PC-9 (cell line): ENCODE measurements at regions not wholly inside any gene's neighbourhood (a gene's known extent, or its start where the extent isn't known, plus 50 kb on each side); places are given as distances from the start of the nearest gene placed in this dataset.

ENCODE experiments used
- BruUV-seq: library from RNA; stranded (reverse); fragments of 400-500 nt; replicated peaks from 2 replicates; lab custom pipeline; 2021; lab: Mats Ljungman, UMichigan
- CTCF ChIA-PET: fragments of 300-600 bp; sonication (Branson Sonifier 250); formaldehyde crosslinking; loops from one replicate; lab custom pipeline; 2022; ENCODE audit warnings: antibody characterized with exemption; lab: Charles Lee
- POLR2A ChIA-PET: fragments of 300-600 bp; sonication (Branson Sonifier 250); formaldehyde crosslinking; loops from one replicate; lab custom pipeline; 2022; ENCODE audit warnings: antibody characterized with exemption; ENCODE audit not compliant: unreplicated experiment; lab: Charles Lee
- DNase-seq, 2 experiments: peaks; one replicate each; pipeline versions ENCODE4 v3.0.0 to v3.0.0-alpha.2; 2015 to 2022; ENCODE audit warnings: mixed read lengths in 1 of 2
- H2AFZ ChIP-seq: fragments of 200-600 bp; sonication (generic); 2 replicates; pipeline ENCODE4 v1.8.1; 2017; ENCODE audit warnings: antibody characterized with exemption
- H3F3A ChIP-seq: fragments of 200-600 bp; sonication (generic); 2 replicates; pipeline ENCODE4 v1.8.1; 2017; ENCODE audit warnings: antibody characterized with exemption, mild to moderate bottlenecking, low read depth; ENCODE audit not compliant: insufficient read depth
- H3K27ac ChIP-seq: fragments of 200-600 bp; sonication (generic); 2 replicates; pipeline ENCODE4 v1.6.1; 2016; ENCODE audit warnings: mixed run types
- H3K27me3 ChIP-seq: fragments of 200-600 bp; sonication (generic); 2 replicates; pipeline ENCODE4 v1.6.1; 2016; ENCODE audit warnings: low read depth, mixed run types; ENCODE audit not compliant: insufficient read depth
- H3K36me3 ChIP-seq: fragments of 200-600 bp; sonication (generic); 2 replicates; pipeline ENCODE4 v1.6.1; 2016; ENCODE audit warnings: low read depth, mixed run types
- H3K4me1 ChIP-seq: fragments of 200-600 bp; sonication (generic); replicated peaks from 2 replicates; pipeline ENCODE4 v1.6.1; 2016; ENCODE audit warnings: mixed run types; ENCODE audit not compliant: insufficient read depth
- H3K4me2 ChIP-seq: fragments of 200-600 bp; sonication (generic); 2 replicates; pipeline ENCODE4 v1.6.1; 2017; ENCODE audit warnings: mixed run types
- H3K4me3 ChIP-seq: fragments of 200-600 bp; sonication (generic); 2 replicates; pipeline ENCODE4 v1.6.1; 2016; ENCODE audit warnings: mixed run types
- H3K79me2 ChIP-seq: fragments of 200-600 bp; sonication (generic); 2 replicates; pipeline ENCODE4 v1.6.1; 2017; ENCODE audit warnings: low read depth, mixed run types
- H3K9me2 ChIP-seq: fragments of 200-600 bp; sonication (generic); 2 replicates; pipeline ENCODE4 v1.8.1; 2017; ENCODE audit warnings: mild to moderate bottlenecking; ENCODE audit not compliant: insufficient read depth
- H3K9me3 ChIP-seq: fragments of 200-600 bp; sonication (generic); 2 replicates; pipeline ENCODE4 v1.8.1; 2016; ENCODE audit warnings: low read depth; ENCODE audit not compliant: insufficient read depth
- H4K20me1 ChIP-seq: fragments of 200-600 bp; sonication (generic); 2 replicates; pipeline ENCODE4 v1.8.1; 2017; ENCODE audit not compliant: insufficient read depth
- EZH2 ChIP-seq: fragments of 200-600 bp; sonication (generic); IDR thresholded peaks from 2 replicates; pipeline ENCODE4 v1.8.0; 2017; ENCODE audit warnings: antibody characterized with exemption, low read depth
- intact Hi-C: fragments of 100-400 bp; cut with micrococcal nuclease; formaldehyde crosslinking; loops from one replicate; pipeline ENCODE4 v1.10.0; 2022; ENCODE audit not compliant: unreplicated experiment
- TF ChIP-seq, protein P1 (sequence below): fragments of 200-600 bp; sonication (generic); conservative IDR thresholded peaks from 2 replicates; pipeline ENCODE4 v1.6.1; 2017; ENCODE audit warnings: mixed run types, antibody characterized with exemption, mild to moderate bottlenecking, moderate library complexity

GRCh38 chr6:21442874-21443273 lies 150.7 kb upstream of the SOX4 start:
- no peaks in the 10 kb centered on the region for H3K9me3 ChIP-seq
- no peaks in the 10 kb centered on the region; the same call in 1 of the 2 replicates for H3K9me2 ChIP-seq
- ChIA-PET POLR2A (no interaction called here), CTCF (no interaction called here)
- no peak overlapping the region for H3K4me3 ChIP-seq
- DNase-seq = no peak
- no peaks in the 10 kb centered on the region for H3K4me1 ChIP-seq
- H4K20me1 ChIP-seq = no peaks in the 10 kb centered on the region
- no peak for TF ChIP-seq EZH2
- TF ChIP-seq, protein P1, sequence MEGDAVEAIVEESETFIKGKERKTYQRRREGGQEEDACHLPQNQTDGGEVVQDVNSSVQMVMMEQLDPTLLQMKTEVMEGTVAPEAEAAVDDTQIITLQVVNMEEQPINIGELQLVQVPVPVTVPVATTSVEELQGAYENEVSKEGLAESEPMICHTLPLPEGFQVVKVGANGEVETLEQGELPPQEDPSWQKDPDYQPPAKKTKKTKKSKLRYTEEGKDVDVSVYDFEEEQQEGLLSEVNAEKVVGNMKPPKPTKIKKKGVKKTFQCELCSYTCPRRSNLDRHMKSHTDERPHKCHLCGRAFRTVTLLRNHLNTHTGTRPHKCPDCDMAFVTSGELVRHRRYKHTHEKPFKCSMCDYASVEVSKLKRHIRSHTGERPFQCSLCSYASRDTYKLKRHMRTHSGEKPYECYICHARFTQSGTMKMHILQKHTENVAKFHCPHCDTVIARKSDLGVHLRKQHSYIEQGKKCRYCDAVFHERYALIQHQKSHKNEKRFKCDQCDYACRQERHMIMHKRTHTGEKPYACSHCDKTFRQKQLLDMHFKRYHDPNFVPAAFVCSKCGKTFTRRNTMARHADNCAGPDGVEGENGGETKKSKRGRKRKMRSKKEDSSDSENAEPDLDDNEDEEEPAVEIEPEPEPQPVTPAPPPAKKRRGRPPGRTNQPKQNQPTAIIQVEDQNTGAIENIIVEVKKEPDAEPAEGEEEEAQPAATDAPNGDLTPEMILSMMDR = no peak
- no peaks in the 10 kb centered on the region for H3K27me3 ChIP-seq
- H3F3A ChIP-seq = no peaks in the 10 kb centered on the region
- no TSS peak for BruUV-seq
- intact Hi-C loops = no loop called here
- H3K4me2 ChIP-seq = no peak overlapping the region
- H2AFZ ChIP-seq = no peak overlapping the region
- no peaks in the 10 kb centered on the region for H3K79me2 ChIP-seq
- H3K36me3 ChIP-seq = no peaks in the 10 kb centered on the region
- H3K27ac ChIP-seq = no peak overlapping the region

DNA sequence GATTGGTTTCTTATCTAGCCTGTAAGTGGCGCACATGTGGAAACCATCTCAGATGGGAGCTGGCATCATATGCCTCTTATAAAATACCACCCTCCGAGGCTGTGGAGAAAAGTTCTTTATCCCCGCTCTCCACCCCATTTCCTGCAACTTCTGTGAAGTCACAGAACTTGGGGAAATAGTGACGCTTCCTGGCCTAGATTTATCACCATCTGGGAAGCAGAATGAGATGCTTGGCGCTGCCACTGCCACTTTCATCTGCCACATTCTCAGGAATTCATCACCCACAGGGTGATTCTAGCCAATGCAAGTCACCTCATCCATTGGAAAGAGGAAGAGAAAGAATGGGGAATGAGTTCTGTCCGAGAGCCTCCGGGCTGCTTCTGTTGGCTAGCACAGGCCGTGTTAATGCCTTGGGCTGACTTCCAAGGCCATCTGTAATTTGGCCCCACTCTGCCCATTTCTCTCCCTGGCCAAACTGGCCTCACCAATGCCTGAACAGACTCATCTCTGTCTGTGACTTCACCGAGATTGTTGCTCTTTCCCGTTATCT lies 148.8 kb upstream of the SOX4 start:
- BruUV-seq = no TSS peak
- H3K27me3 ChIP-seq = no peaks in the 10 kb centered on the region
- no peaks in the 10 kb centered on the region for H4K20me1 ChIP-seq
- H3K79me2 ChIP-seq = no peaks in the 10 kb centered on the region
- TF ChIP-seq, protein P1 = no peak
- no peak for TF ChIP-seq EZH2
- no peak overlapping the region for H3K4me3 ChIP-seq
- no peaks in the 10 kb centered on the region; the same call in 1 of the 2 replicates for H3K9me2 ChIP-seq
- ChIA-PET CTCF (no interaction called here), POLR2A (no interaction called here)
- H3K4me1 ChIP-seq = no peaks in the 10 kb centered on the region
- H3K4me2 ChIP-seq = no peak overlapping the region
- no peaks in the 10 kb centered on the region for H3F3A ChIP-seq
- no peaks in the 10 kb centered on the region for H3K9me3 ChIP-seq
- intact Hi-C loops = no loop called here
- H3K27ac ChIP-seq = no peak overlapping the region
- DNase-seq = no peak
- no peak overlapping the region for H2AFZ ChIP-seq
- no peaks in the 10 kb centered on the region for H3K36me3 ChIP-seq

- no peak overlapping the region for H3K4me2 ChIP-seq
Observed at GRCh38 chr6:21447987-21448386, 145.6 kb upstream of the SOX4 start.

More at GRCh38 chr6:21447987-21448386, 145.6 kb upstream of the SOX4 start:
- Histone ChIP-seq H3K27ac (no peak overlapping the region), H2AFZ (no peak overlapping the region), H3K27me3 (no peaks in the 10 kb centered on the region), H3K4me1 (no peaks in the 10 kb centered on the region), H3K36me3 (no peaks in the 10 kb centered on the region), H3K9me2 (no peaks in the 10 kb centered on the region), H3K4me3 (no peak overlapping the region), H3K79me2 (no peaks in the 10 kb centered on the region), H3K9me3 (no peaks in the 10 kb centered on the region), H4K20me1 (no peaks in the 10 kb centered on the region), H3F3A (no peaks in the 10 kb centered on the region)
- TF ChIP-seq, protein P1 = no peak
- no peak for TF ChIP-seq EZH2
- BruUV-seq = no TSS peak
- ChIA-PET POLR2A (no interaction called here), CTCF (interaction anchor here (0.6 to 0.7 kb wide), 2 partner anchors 1202 to 1915 kb away, joined by 3 to 4 read pairs; no protein-coding TSS in a partner anchor)
- no peak for DNase-seq
- intact Hi-C loops = no loop called here
